HepG2 (cell line): ENCODE measurements at regions not wholly inside any gene's neighbourhood (a gene's known extent, or its start where the extent isn't known, plus 50 kb on each side); places are given as distances from the start of the nearest gene placed in this dataset.
A peak's percentile ranks its signal among the peaks of the same experiment; 100 is the strongest.

ENCODE experiments used
- ATAC-seq: fragments of 200-7000 bp; cut with Tn5 transposase; 3 replicates; pipeline ENCODE4 v1.9.1; 2020; ENCODE audit warnings: mild to moderate bottlenecking, moderate library complexity
- BruUV-seq: library from RNA; stranded (reverse); fragments of 400-500 nt; replicated peaks from 2 replicates; lab custom pipeline; 2021; lab: Mats Ljungman, UMichigan
- CTCF ChIA-PET: fragments of 300-600 bp; formaldehyde crosslinking; extraction: SDS; loops from one replicate; lab custom pipeline; 2021; ENCODE audit warnings: low total read pairs, inconsistent platforms, low intra/inter-chr PET ratio; lab: Yijun Ruan, JAX
- POLR2A ChIA-PET: fragments of 350-600 bp; sonication (Branson Sonifier 250); formaldehyde crosslinking; loops from one replicate; lab custom pipeline; 2020; ENCODE audit warnings: antibody characterized with exemption, inconsistent platforms; lab: Yijun Ruan, JAX
- DNase-seq: peaks from one replicate; pipeline ENCODE4 v3.0.0-alpha.2; 2015; ENCODE audit warnings: low spot score
- FAIRE-seq: peaks from 3 replicates; lab custom pipeline; 2011; peaks lifted over from hg19 to GRCh38; lab: Jason Lieb, UNC
- H2AFZ ChIP-seq: one replicate; pipeline ENCODE4 v1.6.1; 2011; ENCODE audit warnings: low read length, inconsistent platforms
- H3K27ac ChIP-seq: fragments of 300-600 bp; 3 replicates; pipeline ENCODE4 v1.8.0; 2011; ENCODE audit warnings: mixed run types, mild to moderate bottlenecking, mixed read lengths, low read length, inconsistent platforms; ENCODE audit not compliant: insufficient read depth; ENCODE audit errors: extremely low read length
- H3K27me3 ChIP-seq, 2 experiments: fragments of 200-600 bp in 1 of 2; 2 replicates in 1 of 2; 3 replicates in 1 of 2; pipeline versions ENCODE4 v1.6.0 to v1.8.0; 2011; ENCODE audit warnings: low read length in 2 of 2, mild to moderate bottlenecking in 2 of 2, moderate library complexity in 2 of 2, inconsistent platforms in 1 of 2; ENCODE audit not compliant: insufficient read depth in 2 of 2, control insufficient read depth in 1 of 2
- H3K36me3 ChIP-seq, 2 experiments: fragments of 200-600 bp in 1 of 2; replicated peaks in 1 of 2; 2 replicates in 1 of 2; 3 replicates in 1 of 2; pipeline versions ENCODE4 v1.5.1 to v1.8.0; 2011; ENCODE audit warnings: low read length in 2 of 2, inconsistent platforms in 1 of 2; ENCODE audit not compliant: insufficient read depth in 2 of 2, control insufficient read depth in 1 of 2
- H3K4me1 ChIP-seq: 2 replicates; pipeline ENCODE4 v1.5.1; 2012; ENCODE audit warnings: low read length, inconsistent platforms; ENCODE audit not compliant: insufficient read depth
- H3K4me2 ChIP-seq: 2 replicates; pipeline ENCODE4 v1.6.0; 2011; ENCODE audit warnings: low read depth, low read length, inconsistent platforms
- H3K4me3 ChIP-seq, 3 experiments: fragments of 200-600 bp in 1 of 3; sonication (generic), shearing (Covaris generic) in 1 of 3; replicated peaks in 1 of 3; 2 replicates each; pipeline ENCODE4 v1.5.1; 2011 to 2016; ENCODE audit warnings: low read length in 3 of 3, inconsistent platforms in 2 of 3, low read depth in 2 of 3, mild to moderate bottlenecking in 2 of 3, control low read depth in 1 of 3, mixed read lengths in 1 of 3; ENCODE audit not compliant: insufficient read depth in 1 of 3
- H3K79me2 ChIP-seq: one replicate; pipeline ENCODE4 v1.6.1; 2011; ENCODE audit warnings: low read length, inconsistent platforms; ENCODE audit not compliant: insufficient read depth
- H3K9ac ChIP-seq: 2 replicates; pipeline ENCODE4 v1.6.0; 2011; ENCODE audit warnings: mild to moderate bottlenecking, low read depth, low read length, inconsistent platforms; ENCODE audit not compliant: insufficient read depth
- H3K9me3 ChIP-seq: 2 replicates; pipeline ENCODE4 v1.5.1; 2012; ENCODE audit warnings: mild to moderate bottlenecking, low read length
- H4K20me1 ChIP-seq: 2 replicates; pipeline ENCODE4 v1.6.0; 2011; ENCODE audit warnings: inconsistent platforms, mild to moderate bottlenecking, low read length, moderate library complexity; ENCODE audit not compliant: insufficient read depth
- ELF4 ChIP-seq: sonication (generic); formaldehyde crosslinking; IDR thresholded peaks from 2 replicates; pipeline ENCODE4 v1.5.0; 2020; ENCODE audit warnings: missing genetic modification reagents, mild to moderate bottlenecking, moderate library complexity, borderline replicate concordance
- MAFF ChIP-seq: IDR thresholded peaks from 2 replicates; pipeline ENCODE4 v1.6.1; 2011; ENCODE audit warnings: low read depth, low read length, improper control_type of control experiment
- MAFK ChIP-seq, 2 experiments: IDR thresholded peaks in 1 of 2; conservative IDR thresholded peaks in 1 of 2; 2 replicates each; pipeline ENCODE4 v1.6.1; 2011; ENCODE audit warnings: improper control_type of control experiment in 2 of 2, low read length in 2 of 2
- RAD51 ChIP-seq: fragments of 450-650 bp; IDR thresholded peaks from 2 replicates; pipeline ENCODE4 v1.6.1; 2016; ENCODE audit warnings: borderline replicate concordance
- ZNF567 ChIP-seq: sonication (generic); formaldehyde crosslinking; IDR thresholded peaks from 2 replicates; pipeline ENCODE4 v1.8.1; 2023; ENCODE audit warnings: mild to moderate bottlenecking, missing genetic modification reagents, borderline replicate concordance
- ZNF691 ChIP-seq: sonication (generic); formaldehyde crosslinking; IDR thresholded peaks from 2 replicates; pipeline ENCODE4 v1.4.0; 2020; ENCODE audit warnings: missing genetic modification reagents, low read depth, mild to moderate bottlenecking, borderline replicate concordance
- WGBS: methylation state at CpG from one replicate; pipeline ENCODE4 v1.1.6; 2017; ENCODE audit warnings: low lambda C conversion rate; 5-methylcytosine and 5-hydroxymethylcytosine counted together
- in situ Hi-C: cut with HindIII; loops from 2 replicates; pipeline ENCODE4 v1.10.0; 2017; ENCODE audit warnings: low pct_unique_long_range_greater_than_20kb; ENCODE audit not compliant: extremely low pct_ligation_motif_present
- intact Hi-C: fragments of 100-400 bp; cut with micrococcal nuclease; formaldehyde crosslinking; loops from one replicate; pipeline ENCODE4 v1.10.0; 2022; ENCODE audit not compliant: unreplicated experiment

DNA sequence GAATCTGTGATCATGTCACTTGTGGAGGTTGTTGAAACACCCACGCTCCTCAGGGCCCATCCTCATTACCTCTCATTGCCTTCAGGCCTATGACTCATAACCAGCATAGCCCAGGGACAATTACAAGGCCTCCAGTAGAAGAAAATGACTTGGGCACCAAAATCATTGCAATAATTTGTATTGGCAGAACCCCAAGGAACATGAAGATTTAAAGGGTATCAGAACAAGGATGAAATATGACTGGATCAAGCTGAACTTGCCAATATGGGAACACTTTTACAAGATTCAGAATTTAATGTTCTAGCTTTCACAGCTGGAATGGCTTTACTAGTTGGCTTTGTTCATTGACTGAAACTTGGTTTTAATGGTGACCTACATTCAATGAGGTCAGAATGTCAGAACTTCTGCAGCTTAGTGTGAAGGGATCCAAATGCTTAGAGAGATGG, 156.4 kb downstream of the COPS8 start:
- no peaks in the 10 kb centered on the region for H3K27me3 ChIP-seq
- no peak overlapping the region for H3K27ac ChIP-seq
- H3K9ac ChIP-seq: no peak overlapping the region
- H3K9me3 ChIP-seq: peaks cover 17% of the 10 kb centered on the region; the same call in 1 of the 2 replicates
- no peaks in the 10 kb centered on the region for H4K20me1 ChIP-seq
- FAIRE-seq: no peak
- no peak overlapping the region for H3K4me3 ChIP-seq
- WGBS: 0% methylated on average over 1 of the region's 1 CpG
- in situ Hi-C loops (no loop called here), intact Hi-C loops (no loop called here)
- no peaks in the 10 kb centered on the region for H3K79me2 ChIP-seq
- no peak overlapping the region for H3K4me2 ChIP-seq
- BruUV-seq: no TSS peak
- H2AFZ ChIP-seq: no peak overlapping the region
- TF ChIP-seq ZNF691 (CRISPR knock-in tag): no peak
- H3K4me1 ChIP-seq: no peaks in the 10 kb centered on the region
- POLR2A ChIA-PET: no interaction called here
- DNase-seq: no peak
- no peaks in the 10 kb centered on the region for H3K36me3 ChIP-seq
- CTCF ChIA-PET: no interaction called here
- no peak for ATAC-seq

- intact Hi-C loops: no loop called here
- ChIA-PET CTCF (no interaction called here), POLR2A (no interaction called here)
- FAIRE-seq (no peak), DNase-seq (no peak), ATAC-seq (no peak)
- Histone ChIP-seq H3K27ac (no peak overlapping the region), H3K4me3 (no peak overlapping the region), H3K4me1 (no peaks in the 10 kb centered on the region), H3K9me3 (peaks cover 17% of the 10 kb centered on the region; the same call in 1 of the 2 replicates), H3K79me2 (no peaks in the 10 kb centered on the region), H2AFZ (no peak overlapping the region), H4K20me1 (no peaks in the 10 kb centered on the region), H3K36me3 (no peaks in the 10 kb centered on the region), H3K9ac (no peak overlapping the region), H3K4me2 (no peak overlapping the region), H3K27me3 (no peaks in the 10 kb centered on the region)
- 0% methylated on average over 2 of the region's 2 CpGs for WGBS
- no TSS peak for BruUV-seq
- in situ Hi-C loops: no loop called here
- no peak for TF ChIP-seq ELF4 (CRISPR knock-in tag)
- TF ChIP-seq MAFK (conservative IDR thresholded peaks at IDR 0.05 in 1 of 2, IDR thresholded peaks at IDR 0.05 in 1 of 2; ENCODE audit: low read length in 2 of 2): peak in 1 of 2 experiments; percentile 59; a peak in 2 of 4 replicates
- TF ChIP-seq ZNF567 (CRISPR knock-in tag): no peak
- TF ChIP-seq RAD51: no peak
- 0 out of 2 replicates have a peak, but pooled peaks have one; percentile 14 for TF ChIP-seq MAFF
Measured at GRCh38 chr2:237243487-237243886, 157.8 kb downstream of the COPS8 start.
